ENCODE measurements at regions not wholly inside any gene's neighbourhood (a gene's known extent, or its start where the extent isn't known, plus 50 kb on each side); places are given as distances from the start of the nearest gene placed in this dataset.

DNA sequence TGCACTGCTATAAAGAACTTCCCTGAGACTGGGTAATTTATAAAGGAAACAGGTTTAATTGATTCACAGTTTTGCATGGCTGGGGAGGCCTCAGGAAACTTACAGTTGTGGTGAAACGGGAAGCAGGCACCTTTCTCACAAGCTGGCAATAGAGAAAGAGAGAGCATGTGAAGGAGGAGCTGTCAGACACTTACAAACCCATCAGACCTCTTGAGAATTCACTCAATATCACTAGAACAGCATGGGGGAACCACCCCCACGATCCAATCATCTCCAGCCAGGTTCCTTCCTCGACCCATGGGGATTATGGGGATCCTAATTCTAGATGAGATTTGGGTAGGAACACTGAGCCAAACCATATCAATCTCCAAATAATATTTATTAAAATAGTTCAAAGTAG lies 729.2 kb upstream of the DDX18 start:
- TF ChIP-seq, protein P1, sequence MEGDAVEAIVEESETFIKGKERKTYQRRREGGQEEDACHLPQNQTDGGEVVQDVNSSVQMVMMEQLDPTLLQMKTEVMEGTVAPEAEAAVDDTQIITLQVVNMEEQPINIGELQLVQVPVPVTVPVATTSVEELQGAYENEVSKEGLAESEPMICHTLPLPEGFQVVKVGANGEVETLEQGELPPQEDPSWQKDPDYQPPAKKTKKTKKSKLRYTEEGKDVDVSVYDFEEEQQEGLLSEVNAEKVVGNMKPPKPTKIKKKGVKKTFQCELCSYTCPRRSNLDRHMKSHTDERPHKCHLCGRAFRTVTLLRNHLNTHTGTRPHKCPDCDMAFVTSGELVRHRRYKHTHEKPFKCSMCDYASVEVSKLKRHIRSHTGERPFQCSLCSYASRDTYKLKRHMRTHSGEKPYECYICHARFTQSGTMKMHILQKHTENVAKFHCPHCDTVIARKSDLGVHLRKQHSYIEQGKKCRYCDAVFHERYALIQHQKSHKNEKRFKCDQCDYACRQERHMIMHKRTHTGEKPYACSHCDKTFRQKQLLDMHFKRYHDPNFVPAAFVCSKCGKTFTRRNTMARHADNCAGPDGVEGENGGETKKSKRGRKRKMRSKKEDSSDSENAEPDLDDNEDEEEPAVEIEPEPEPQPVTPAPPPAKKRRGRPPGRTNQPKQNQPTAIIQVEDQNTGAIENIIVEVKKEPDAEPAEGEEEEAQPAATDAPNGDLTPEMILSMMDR (conservative IDR thresholded peaks at IDR 0.05; ENCODE audit: low read depth, low read length) = no peak
- TF ChIP-seq EZH2 (IDR thresholded peaks at IDR 0.05; ENCODE audit: low read length, unreplicated experiment) = no peak
- TF ChIP-seq EZH2phosphoT487 (IDR thresholded peaks at IDR 0.05; ENCODE audit: borderline replicate concordance, low read length) = no peak

Data from PC-3 (cell line).